ENCODE measurements at regions not wholly inside any gene's neighbourhood (a gene's known extent, or its start where the extent isn't known, plus 50 kb on each side); places are given as distances from the start of the nearest gene placed in this dataset.
A peak's percentile ranks its signal among the peaks of the same experiment; 100 is the strongest.

DNA sequence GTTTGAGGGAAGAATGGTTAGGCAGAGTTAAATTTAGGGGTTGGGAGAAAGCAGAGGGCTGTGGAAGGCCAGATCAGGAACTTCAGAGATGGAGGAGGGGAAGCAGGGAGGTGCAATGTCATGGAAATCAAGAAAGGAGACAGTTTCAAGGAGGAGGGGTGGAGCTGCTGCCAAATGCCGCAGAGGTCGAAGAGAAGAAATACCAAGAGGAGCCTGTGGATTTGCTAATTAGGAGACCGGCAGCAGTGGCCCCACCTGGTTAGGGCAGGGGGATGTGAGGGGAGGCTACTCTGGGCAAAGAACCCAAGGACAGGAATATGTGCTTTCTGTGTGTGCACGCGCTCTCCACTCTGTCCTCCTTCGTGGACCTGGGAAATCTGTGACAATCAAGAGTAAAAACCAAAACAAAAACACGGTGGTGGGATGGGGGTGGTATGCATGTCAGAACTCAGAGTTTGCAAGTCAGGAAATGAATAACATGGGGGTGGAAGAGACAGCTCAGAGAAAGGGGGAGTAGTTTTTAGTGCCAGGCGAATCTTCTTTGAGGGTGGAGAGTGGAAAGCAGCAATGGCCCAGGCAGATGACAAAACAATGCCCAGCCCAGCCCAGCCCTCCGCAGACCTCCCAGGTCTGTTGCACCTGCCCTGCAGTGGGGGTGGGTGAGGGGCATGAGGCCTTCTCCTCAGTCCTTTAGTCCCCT, 102.9 kb upstream of the PAX2 start:
- Histone ChIP-seq H3K4me1 (ENCODE audit: control insufficient read depth in 1 of 2, insufficient read depth in 2 of 2, low read length in 2 of 2) (no peaks in the 10 kb centered on the region), H3K79me2 (ENCODE audit: insufficient read depth, low read length) (no peaks in the 10 kb centered on the region), H3K36me3 (replicated peaks in 1 of 2; ENCODE audit: control insufficient read depth in 1 of 2, insufficient read depth in 2 of 2, low read length in 2 of 2) (no peaks in the 10 kb centered on the region), H3K4me3 (replicated peaks in 1 of 3; ENCODE audit: low read depth in 2 of 3, low read length in 3 of 3) (no peak overlapping the region), H3K27me3 (ENCODE audit: control insufficient read depth in 2 of 2, insufficient read depth in 2 of 2, low read length in 2 of 2) (peaks cover 15 to 49% of the 10 kb centered on the region in 2 donors), H3K9ac (ENCODE audit: insufficient read depth, low read length, poor library complexity, severe bottlenecking) (no peak overlapping the region), H3K9me3 (replicated peaks in 1 of 2; ENCODE audit: control insufficient read depth in 1 of 2, insufficient read depth in 1 of 2, low read length in 2 of 2) (no peaks in the 10 kb centered on the region), H3K27ac (ENCODE audit: low read depth in 1 of 2, low read length in 2 of 2) (no peak overlapping the region), H3K4me2 (replicated peaks; ENCODE audit: extremely low read depth, low read length, poor library complexity, severe bottlenecking) (no peak overlapping the region), H2AFZ (ENCODE audit: insufficient read depth, low read depth, low read length, poor library complexity, severe bottlenecking) (no peak overlapping the region), H4K20me1 (ENCODE audit: insufficient read depth, low read length) (no peaks in the 10 kb centered on the region)
- Mint-ChIP-seq H3K9me3 (peaks cover 0 to 9% (median 2%) of the 10 kb centered on the region in 7 donors), H3K27me3 (ENCODE audit: low read depth in 3 of 3) (peaks cover 64 to 83% (median 70%) of the 10 kb centered on the region in 3 donors), H3K4me1 (no peaks in the 10 kb centered on the region), H3K36me3 (no peaks in the 10 kb centered on the region), H3K27ac (no peak overlapping the region), H3K4me3 (peak overlapping the region in 1 of 2 donors; percentile 31)
- WGBS (ENCODE audit: insufficient coverage), result 10% methylated on average over 7 of the region's 9 CpGs
- TF ChIP-seq, protein P1, sequence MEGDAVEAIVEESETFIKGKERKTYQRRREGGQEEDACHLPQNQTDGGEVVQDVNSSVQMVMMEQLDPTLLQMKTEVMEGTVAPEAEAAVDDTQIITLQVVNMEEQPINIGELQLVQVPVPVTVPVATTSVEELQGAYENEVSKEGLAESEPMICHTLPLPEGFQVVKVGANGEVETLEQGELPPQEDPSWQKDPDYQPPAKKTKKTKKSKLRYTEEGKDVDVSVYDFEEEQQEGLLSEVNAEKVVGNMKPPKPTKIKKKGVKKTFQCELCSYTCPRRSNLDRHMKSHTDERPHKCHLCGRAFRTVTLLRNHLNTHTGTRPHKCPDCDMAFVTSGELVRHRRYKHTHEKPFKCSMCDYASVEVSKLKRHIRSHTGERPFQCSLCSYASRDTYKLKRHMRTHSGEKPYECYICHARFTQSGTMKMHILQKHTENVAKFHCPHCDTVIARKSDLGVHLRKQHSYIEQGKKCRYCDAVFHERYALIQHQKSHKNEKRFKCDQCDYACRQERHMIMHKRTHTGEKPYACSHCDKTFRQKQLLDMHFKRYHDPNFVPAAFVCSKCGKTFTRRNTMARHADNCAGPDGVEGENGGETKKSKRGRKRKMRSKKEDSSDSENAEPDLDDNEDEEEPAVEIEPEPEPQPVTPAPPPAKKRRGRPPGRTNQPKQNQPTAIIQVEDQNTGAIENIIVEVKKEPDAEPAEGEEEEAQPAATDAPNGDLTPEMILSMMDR (IDR thresholded peaks at IDR 0.05), result no peak
- DNase-seq, result no peak
- intact Hi-C loops (cut with micrococcal nuclease), result no loop called here

DNA sequence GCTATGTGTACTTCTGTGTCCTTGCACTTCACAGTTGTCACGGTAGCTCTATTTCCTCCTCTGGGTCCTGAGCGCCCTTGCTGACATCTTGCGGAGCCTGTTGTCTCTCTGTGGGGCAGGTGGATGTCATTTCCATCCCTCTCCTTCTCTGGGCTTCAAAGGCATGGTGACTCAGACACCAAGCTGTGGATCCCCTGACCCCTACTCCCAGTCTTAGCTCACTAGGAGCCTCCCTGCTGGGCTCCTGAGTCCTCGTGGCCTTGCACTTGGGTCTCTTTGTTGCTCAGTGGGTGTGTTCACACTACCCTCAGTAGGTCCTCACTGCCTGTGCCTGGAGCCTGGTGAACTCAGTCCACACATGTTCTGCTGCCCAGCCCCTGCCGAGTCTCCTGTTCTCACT, 100.3 kb upstream of the PAX2 start:
- intact Hi-C loops (cut with micrococcal nuclease), result no loop called here
- Histone ChIP-seq H4K20me1 (ENCODE audit: insufficient read depth, low read length) (no peaks in the 10 kb centered on the region), H3K9ac (ENCODE audit: insufficient read depth, low read length, poor library complexity, severe bottlenecking) (no peak overlapping the region), H3K36me3 (replicated peaks in 1 of 2; ENCODE audit: control insufficient read depth in 1 of 2, insufficient read depth in 2 of 2, low read length in 2 of 2) (no peaks in the 10 kb centered on the region), H3K27ac (ENCODE audit: low read depth in 1 of 2, low read length in 2 of 2) (no peak overlapping the region), H3K4me3 (replicated peaks in 1 of 3; ENCODE audit: low read depth in 2 of 3, low read length in 3 of 3) (no peak overlapping the region), H3K4me1 (ENCODE audit: control insufficient read depth in 1 of 2, insufficient read depth in 2 of 2, low read length in 2 of 2) (no peaks in the 10 kb centered on the region), H2AFZ (ENCODE audit: insufficient read depth, low read depth, low read length, poor library complexity, severe bottlenecking) (no peak overlapping the region), H3K9me3 (replicated peaks in 1 of 2; ENCODE audit: control insufficient read depth in 1 of 2, insufficient read depth in 1 of 2, low read length in 2 of 2) (no peaks in the 10 kb centered on the region), H3K79me2 (ENCODE audit: insufficient read depth, low read length) (no peaks in the 10 kb centered on the region), H3K4me2 (replicated peaks; ENCODE audit: extremely low read depth, low read length, poor library complexity, severe bottlenecking) (no peak overlapping the region), H3K27me3 (ENCODE audit: control insufficient read depth in 2 of 2, insufficient read depth in 2 of 2, low read length in 2 of 2) (peaks cover 16 to 46% of the 10 kb centered on the region in 2 donors)
- Mint-ChIP-seq H3K27me3 (ENCODE audit: low read depth in 3 of 3) (peaks cover 54 to 78% (median 65%) of the 10 kb centered on the region in 3 donors), H3K36me3 (no peaks in the 10 kb centered on the region), H3K4me3 (peak overlapping the region in 1 of 2 donors; percentile 5), H3K27ac (no peak overlapping the region), H3K4me1 (no peaks in the 10 kb centered on the region), H3K9me3 (peaks cover 0 to 9% (median 2%) of the 10 kb centered on the region in 7 donors)
- TF ChIP-seq, protein P1 (IDR thresholded peaks at IDR 0.05), result no peak
- DNase-seq, result no peak
- 0% methylated on average over 1 of the region's 5 CpGs for WGBS (ENCODE audit: insufficient coverage)
